ENCODE measurements at regions not wholly inside any gene's neighbourhood (a gene's known extent, or its start where the extent isn't known, plus 50 kb on each side); places are given as distances from the start of the nearest gene placed in this dataset.

GRCh38 chr5:3329427-3329826, 266.2 kb upstream of the IRX1 start:
- H2AFZ ChIP-seq (ENCODE audit: low read depth, low read length) = no peak overlapping the region
- 3% methylated on average over 4 of the region's 4 CpGs for WGBS (ENCODE audit: insufficient coverage, low coverage, missing lambda C conversion rate)

More at GRCh38 chr5:3329427-3329826, 266.2 kb upstream of the IRX1 start:
- FAIRE-seq = no peak
- Histone ChIP-seq H3K4me2 (ENCODE audit: insufficient read depth, low read length) (no peak overlapping the region), H3K4me3 (no peak overlapping the region), H3K27ac (ENCODE audit: extremely low read depth, low read depth, low read length) (no peak overlapping the region), H3K9me1 (ENCODE audit: control insufficient read depth, insufficient read depth, low read length) (no peaks in the 10 kb centered on the region), H3K9me3 (replicated peaks; ENCODE audit: control insufficient read depth, insufficient read depth, low read depth, low read length) (no peaks in the 10 kb centered on the region), H3K27me3 (ENCODE audit: control insufficient read depth in 2 of 2, insufficient read depth in 2 of 2, low read length in 2 of 2) (peaks cover 0 to 35% of the 10 kb centered on the region in 2 experiments; a peak in 2 of 5 replicates), H4K20me1 (replicated peaks; ENCODE audit: control insufficient read depth, insufficient read depth, low read length) (no peaks in the 10 kb centered on the region), H3K9ac (ENCODE audit: insufficient read depth in 1 of 2, low read depth in 2 of 2, low read length in 2 of 2) (no peak overlapping the region), H3K36me3 (ENCODE audit: control insufficient read depth, insufficient read depth, low read length) (no peaks in the 10 kb centered on the region), H3K79me2 (ENCODE audit: control insufficient read depth, insufficient read depth, low read length) (no peaks in the 10 kb centered on the region), H3K4me1 (replicated peaks in 1 of 2; ENCODE audit: control insufficient read depth in 2 of 2, insufficient read depth in 2 of 2, low read length in 2 of 2) (peaks cover 0 to 5% of the 10 kb centered on the region in 2 experiments; a peak in 1 of 5 replicates)
- in situ Hi-C loops (cut with MboI) = no loop called here
- DNase-seq (ENCODE audit: extremely low read depth in 1 of 4, low spot score in 3 of 4) = no peak
- TF ChIP-seq NFE2 (IDR thresholded peaks at IDR 0.05; ENCODE audit: low read depth) (no peak), ZNF280A (IDR thresholded peaks at IDR 0.05; ENCODE audit: low read depth, partially characterized antibody) (no peak), ARHGAP35 (IDR thresholded peaks at IDR 0.05; ENCODE audit: partially characterized antibody) (no peak), ZNF644 (tag; IDR thresholded peaks at IDR 0.05; ENCODE audit: low read depth) (no peak), HDAC6 (IDR thresholded peaks at IDR 0.05; ENCODE audit: low read depth, low read length) (no peak), THRAP3 (IDR thresholded peaks at IDR 0.05; ENCODE audit: borderline replicate concordance) (no peak), RAD51 (IDR thresholded peaks at IDR 0.05; ENCODE audit: borderline replicate concordance, low read depth) (no peak), ZNF584 (CRISPR knock-in tag; IDR thresholded peaks at IDR 0.05; ENCODE audit: low read depth) (no peak), ZFX (CRISPR knock-in tag; IDR thresholded peaks at IDR 0.05) (no peak), KHSRP (IDR thresholded peaks at IDR 0.05) (no peak), SMAD4 (CRISPR knock-in tag; conservative IDR thresholded peaks at IDR 0.05) (no peak), MAZ (CRISPR knock-in tag; conservative IDR thresholded peaks at IDR 0.05 in 1 of 2, IDR thresholded peaks at IDR 0.05 in 1 of 2) (no peak), ELF2 (CRISPR knock-in tag; IDR thresholded peaks at IDR 0.05) (no peak), ZNF778 (CRISPR knock-in tag; IDR thresholded peaks at IDR 0.05) (no peak), MEIS2 (IDR thresholded peaks at IDR 0.05; ENCODE audit: partially characterized antibody) (no peak), RAD21 (CRISPR knock-in tag; conservative IDR thresholded peaks at IDR 0.05 in 1 of 2, IDR thresholded peaks at IDR 0.05 in 1 of 2) (no peak), CBX1 (IDR thresholded peaks at IDR 0.05; ENCODE audit: low read depth) (no peak), SOX6 (IDR thresholded peaks at IDR 0.05) (no peak), L3MBTL2 (IDR thresholded peaks at IDR 0.05) (no peak)
- BruUV-seq (replicated peaks) = no TSS peak
- intact Hi-C loops (cut with micrococcal nuclease) = no loop called here
- ATAC-seq = no peak
- ChIA-PET POLR2A (no interaction called here), CTCF (ENCODE audit: low intra/inter-chr PET ratio) (no interaction called here)
